AG09319 (cell line): ENCODE measurements at regions not wholly inside any gene's neighbourhood (a gene's known extent, or its start where the extent isn't known, plus 50 kb on each side); places are given as distances from the start of the nearest gene placed in this dataset.

Experiments used
- DNase-seq: peaks from one replicate; pipeline ENCODE4 v3.0.0-alpha.2; 2010; ENCODE audit warnings: low read depth; ENCODE audit errors: extremely low read depth
- CTCF ChIP-seq: IDR thresholded peaks from 2 replicates; pipeline ENCODE4 v1.5.1; 2011; ENCODE audit warnings: low read depth, mild to moderate bottlenecking, inconsistent platforms, low read length, moderate library complexity

DNA sequence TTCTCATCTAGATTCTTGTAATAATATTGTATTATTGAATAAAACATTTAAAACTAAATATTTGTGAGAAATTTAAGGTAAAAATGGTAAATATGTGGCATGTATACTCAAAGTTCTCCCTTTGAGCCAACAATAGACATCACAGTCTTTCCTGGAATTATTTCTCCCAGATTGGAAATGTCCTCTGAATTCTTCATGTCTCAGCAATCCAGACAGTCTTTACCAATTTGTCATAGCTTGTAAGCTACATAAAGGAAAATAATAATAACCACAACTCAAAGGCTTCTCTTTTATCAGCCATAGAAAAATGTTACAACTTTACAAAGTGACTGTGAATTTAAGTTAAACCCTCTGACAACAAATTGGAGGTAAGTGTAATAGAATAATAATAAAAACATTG is 784.9 kb downstream of the EPHA4 start:
- TF ChIP-seq CTCF: no peak
- no peak for DNase-seq

- TF ChIP-seq CTCF: no peak
- DNase-seq: peak; percentile 16
Observed at GRCh38 chr2:220789961-220790360, 782.1 kb downstream of the EPHA4 start.

GRCh38 chr2:220795705-220796104 is 776.4 kb downstream of the EPHA4 start:
- DNase-seq: no peak
- TF ChIP-seq CTCF: no peak

GRCh38 chr2:220811115-220811514 is 761.0 kb downstream of the EPHA4 start:
- DNase-seq: no peak

DNA sequence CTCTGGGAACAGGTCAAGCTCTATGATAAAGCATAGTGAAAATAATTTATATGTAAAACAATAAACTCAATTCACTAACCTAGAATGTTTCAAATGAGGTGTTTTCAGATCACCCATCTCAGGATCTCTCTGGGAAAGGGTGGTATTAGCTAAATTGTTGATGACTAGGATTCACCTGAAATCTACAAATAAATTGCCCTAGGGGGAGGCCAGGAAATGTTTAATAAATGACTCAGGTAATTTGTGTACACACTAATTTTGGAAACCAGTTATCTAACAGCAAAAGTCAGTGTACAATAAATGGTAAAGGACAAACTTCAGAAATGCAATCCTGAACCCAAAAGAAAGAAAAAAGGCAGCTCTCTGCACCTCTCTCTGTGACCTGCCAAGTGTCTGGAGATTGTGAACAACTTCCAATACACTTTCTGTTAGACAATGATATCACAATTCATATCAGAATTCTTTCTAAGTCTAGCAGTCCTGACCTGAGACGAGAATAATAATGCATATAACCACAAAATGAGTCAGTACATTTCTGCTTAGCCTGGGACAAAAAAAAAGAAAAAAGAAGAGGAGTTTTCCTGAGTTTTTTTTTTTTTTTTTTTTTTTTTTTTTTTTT is 760.0 kb downstream of the EPHA4 start:
- TF ChIP-seq CTCF: no peak
- no peak for DNase-seq

More at GRCh38 chr2:220811115-220811514, 761.0 kb downstream of the EPHA4 start:
- no peak for TF ChIP-seq CTCF

GRCh38 chr2:220814441-220814840 is 757.7 kb downstream of the EPHA4 start:
- TF ChIP-seq CTCF: no peak
- DNase-seq: no peak

GRCh38 chr2:220815698-220816097 is 756.4 kb downstream of the EPHA4 start:
- no peak for DNase-seq
- TF ChIP-seq CTCF: no peak
